HG03280 (cell line): ENCODE measurements at regions not wholly inside any gene's neighbourhood (a gene's known extent, or its start where the extent isn't known, plus 50 kb on each side); places are given as distances from the start of the nearest gene placed in this dataset.

Experiments
- ATAC-seq: cut with Tn5 transposase; IDR thresholded peaks from one replicate; pipeline ENCODE4 v1.9.1; 2021; ENCODE audit warnings: mild to moderate bottlenecking, moderate library complexity; ENCODE audit not compliant: unreplicated experiment

GRCh38 chr6:96460052-96460700, 61.4 kb upstream of the UFL1 start:
- no peak for ATAC-seq

- ATAC-seq, result no peak
Observed at GRCh38 chr6:96465321-96465903, 56.2 kb upstream of the UFL1 start.

- peak; percentile 42 for ATAC-seq
Observed at GRCh38 chr6:96466147-96466863, 55.3 kb upstream of the UFL1 start.

GRCh38 chr6:96467814-96468213, 53.8 kb upstream of the UFL1 start:
- ATAC-seq, result no peak

DNA sequence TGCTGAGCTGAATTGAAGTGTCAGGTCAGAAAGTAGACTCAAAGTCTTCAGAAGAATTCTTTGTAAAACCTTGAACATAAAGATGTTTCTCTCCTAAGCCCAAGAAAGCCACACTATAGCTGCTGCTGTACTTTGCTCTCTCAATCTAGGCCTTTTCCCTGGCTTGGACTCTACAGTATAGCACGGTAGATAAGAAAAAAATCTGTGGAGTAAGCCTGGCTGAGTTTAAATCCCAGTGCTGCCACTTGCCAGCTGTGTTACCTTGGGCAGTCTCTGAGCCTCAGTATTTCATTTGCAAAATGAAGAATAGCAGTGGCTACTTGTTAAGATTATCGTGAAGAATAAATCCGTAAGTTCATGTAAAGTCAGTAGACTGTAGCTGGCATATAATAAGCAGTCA, 53.3 kb upstream of the UFL1 start:
- no peak for ATAC-seq

DNA sequence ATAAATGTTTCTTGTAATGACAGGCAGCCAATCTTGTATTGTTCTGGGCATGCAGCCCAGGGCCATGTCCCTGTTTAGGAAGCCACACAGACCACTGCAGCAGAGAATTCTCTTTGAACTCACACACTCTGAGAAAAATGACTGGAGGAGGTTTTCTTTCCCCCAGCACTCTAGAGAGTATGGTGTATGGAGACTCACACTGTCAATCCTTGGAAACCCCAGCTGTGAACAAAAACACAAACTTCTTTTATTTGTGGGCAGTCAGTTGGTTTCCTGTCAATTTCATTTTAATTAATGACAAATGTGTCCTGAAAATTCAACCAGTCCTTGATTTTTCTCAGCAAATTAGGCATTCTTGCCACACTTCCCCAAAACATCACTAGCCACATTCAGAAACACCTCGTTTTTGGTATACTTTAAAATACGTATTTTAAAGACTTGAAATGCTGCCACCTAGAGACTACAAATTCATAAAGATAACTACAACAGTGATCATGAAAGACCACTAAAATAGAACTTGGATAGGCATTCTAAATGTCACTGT, 52.9 kb upstream of the UFL1 start:
- ATAC-seq, result no peak

DNA sequence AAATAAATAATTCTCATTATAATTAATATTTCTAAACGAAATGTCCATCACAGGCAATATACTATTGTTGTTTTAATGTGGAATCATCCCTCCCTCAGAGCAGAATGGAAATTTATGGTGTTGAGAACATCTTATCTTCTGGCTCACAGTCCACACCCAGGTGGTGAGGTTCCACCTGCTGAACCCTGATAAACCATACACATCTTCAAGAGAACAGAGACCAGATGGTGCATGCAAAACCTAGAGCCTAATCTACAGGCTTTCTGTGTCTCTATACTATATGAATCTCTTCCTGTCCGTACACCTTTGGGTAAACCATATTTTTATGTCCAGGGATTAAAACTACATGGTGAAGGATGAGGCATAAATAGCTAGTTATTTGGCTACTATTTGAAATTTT, 52.3 kb upstream of the UFL1 start:
- no peak for ATAC-seq

DNA sequence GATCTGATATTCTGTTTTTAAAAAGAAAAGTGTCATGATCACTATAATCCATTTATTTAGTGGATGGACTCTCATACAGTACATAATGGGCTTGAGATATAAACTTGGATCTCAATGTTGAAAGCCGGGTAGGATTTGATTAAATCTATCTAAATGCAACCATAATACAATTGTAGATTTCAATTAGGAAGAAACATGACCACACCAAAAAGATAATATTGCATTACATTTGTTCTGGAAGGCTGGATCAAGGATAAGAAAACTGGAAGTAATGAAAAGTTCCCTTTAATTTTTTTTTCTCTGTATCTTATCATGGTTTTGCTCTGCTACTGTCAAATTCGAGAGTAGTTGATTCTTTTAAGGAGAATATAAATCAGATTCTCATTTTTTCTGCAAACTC, 51.3 kb upstream of the UFL1 start:
- ATAC-seq, result no peak
